GM23338 (cell line): ENCODE measurements at regions not wholly inside any gene's neighbourhood (a gene's known extent, or its start where the extent isn't known, plus 50 kb on each side); places are given as distances from the start of the nearest gene placed in this dataset.

Source experiments
- ATAC-seq: fragments of 200-7000 bp; cut with Tn5 transposase; 3 replicates; pipeline ENCODE4 v1.9.1; 2020
- DNase-seq: peaks from one replicate; pipeline ENCODE4 v3.0.0-alpha.2; 2015; ENCODE audit warnings: low spot score
- H2AFZ ChIP-seq: fragments of 200-600 bp; sonication (generic); 2 replicates; pipeline ENCODE4 v1.8.0; 2016; ENCODE audit warnings: antibody characterized with exemption, mild to moderate bottlenecking, moderate library complexity
- H3F3A ChIP-seq: fragments of 200-600 bp; sonication (generic); replicated peaks from 2 replicates; pipeline ENCODE4 v1.8.0; 2017; ENCODE audit warnings: antibody characterized with exemption, mixed run types, low read depth
- H3K27ac ChIP-seq: fragments of 200-600 bp; sonication (generic); 2 replicates; pipeline ENCODE4 v1.6.1; 2016; ENCODE audit warnings: low read depth
- H3K27me3 ChIP-seq: fragments of 200-600 bp; sonication (generic); 2 replicates; pipeline ENCODE4 v1.8.0; 2016; ENCODE audit warnings: mild to moderate bottlenecking, mixed run types, moderate library complexity; ENCODE audit not compliant: insufficient read depth
- H3K36me3 ChIP-seq: fragments of 200-600 bp; sonication (generic); 2 replicates; pipeline ENCODE4 v1.8.0; 2016; ENCODE audit warnings: mild to moderate bottlenecking; ENCODE audit not compliant: insufficient read depth
- H3K4me1 ChIP-seq: fragments of 200-600 bp; sonication (generic); 2 replicates; pipeline ENCODE4 v1.8.0; 2016; ENCODE audit warnings: mild to moderate bottlenecking, moderate library complexity; ENCODE audit not compliant: insufficient read depth
- H3K4me2 ChIP-seq: fragments of 200-600 bp; sonication (generic); 2 replicates; pipeline ENCODE4 v1.7.1; 2017; ENCODE audit warnings: mixed run types
- H3K4me3 ChIP-seq: fragments of 200-600 bp; sonication (generic); 2 replicates; pipeline ENCODE4 v1.6.1; 2016; ENCODE audit warnings: mixed run types
- H3K79me2 ChIP-seq: fragments of 200-600 bp; sonication (generic); replicated peaks from 2 replicates; pipeline ENCODE4 v1.8.0; 2017; ENCODE audit warnings: mild to moderate bottlenecking; ENCODE audit not compliant: insufficient read depth
- H3K9me2 ChIP-seq: fragments of 200-600 bp; sonication (generic); 2 replicates; pipeline ENCODE4 v1.8.0; 2017; ENCODE audit not compliant: insufficient read depth
- H4K20me1 ChIP-seq: fragments of 200-600 bp; sonication (generic); replicated peaks from 2 replicates; pipeline ENCODE4 v1.8.0; 2017; ENCODE audit warnings: mild to moderate bottlenecking; ENCODE audit not compliant: insufficient read depth
- H3K27ac Mint-ChIP-seq: 2 replicates; pipeline ENCODE4 v1.8.0; 2020; ENCODE audit warnings: inconsistent platforms, mild to moderate bottlenecking, moderate library complexity, mixed read lengths
- H3K27me3 Mint-ChIP-seq: 3 replicates; pipeline ENCODE4 v1.8.0; 2022; ENCODE audit warnings: low read depth, mild to moderate bottlenecking, moderate library complexity, mixed read lengths, inconsistent platforms; ENCODE audit not compliant: insufficient read depth, poor library complexity
- H3K36me3 Mint-ChIP-seq: 3 replicates; pipeline ENCODE4 v1.8.0; 2021; ENCODE audit warnings: low read depth, mild to moderate bottlenecking, inconsistent platforms, moderate library complexity, mixed read lengths
- H3K4me1 Mint-ChIP-seq: 3 replicates; pipeline ENCODE4 v1.8.0; 2020; ENCODE audit warnings: mild to moderate bottlenecking, inconsistent platforms, mixed read lengths
- H3K4me3 Mint-ChIP-seq: 3 replicates; pipeline ENCODE4 v1.8.0; 2021; ENCODE audit warnings: moderate library complexity, mild to moderate bottlenecking, inconsistent platforms, mixed read lengths
- H3K9me3 Mint-ChIP-seq: 3 replicates; pipeline ENCODE4 v1.8.0; 2020; ENCODE audit warnings: moderate library complexity, mild to moderate bottlenecking, inconsistent platforms, mixed read lengths
- CREB1 ChIP-seq: fragments of 250-450 bp; sonication (Bioruptor Pico); IDR thresholded peaks from 2 replicates; pipeline ENCODE4 v1.5.0; 2020; ENCODE audit warnings: low read depth, mild to moderate bottlenecking, moderate library complexity
- CTCF ChIP-seq, 2 experiments: fragments of 200-600 bp in 1 of 2; sonication (generic) in 1 of 2; conservative IDR thresholded peaks; 2 replicates each; pipeline versions ENCODE4 v1.5.1 to v1.6.1; 2016 to 2017; ENCODE audit warnings: antibody characterized with exemption in 2 of 2, low read depth in 2 of 2, mild to moderate bottlenecking in 2 of 2, moderate library complexity in 1 of 2
- ETS1 ChIP-seq: IDR thresholded peaks from 2 replicates; pipeline ENCODE4 v1.6.1; 2016; ENCODE audit warnings: antibody characterized with exemption
- EZH2 ChIP-seq: fragments of 200-600 bp; sonication (generic); IDR thresholded peaks from one replicate; pipeline ENCODE4 v1.8.0; 2017; ENCODE audit warnings: antibody characterized with exemption, mild to moderate bottlenecking, low read depth; ENCODE audit not compliant: unreplicated experiment
- EZH2phosphoT487 ChIP-seq: fragments of 200-600 bp; sonication (generic); IDR thresholded peaks from one replicate; pipeline ENCODE4 v1.8.1; 2018; ENCODE audit warnings: antibody characterized with exemption; ENCODE audit not compliant: unreplicated experiment
- JUNB ChIP-seq: IDR thresholded peaks from one replicate; pipeline ENCODE4 v1.6.1; 2016; ENCODE audit warnings: antibody characterized with exemption; ENCODE audit not compliant: unreplicated experiment
- NANOG ChIP-seq: IDR thresholded peaks from 2 replicates; pipeline ENCODE4 v1.6.1; 2016; ENCODE audit warnings: antibody characterized with exemption, borderline replicate concordance
- POLR2AphosphoS5 ChIP-seq: IDR thresholded peaks from 2 replicates; pipeline ENCODE4 v1.6.1; 2016; ENCODE audit warnings: antibody characterized with exemption, low read depth
- REST ChIP-seq: IDR thresholded peaks from one replicate; pipeline ENCODE4 v1.6.1; 2018; ENCODE audit warnings: antibody characterized with exemption; ENCODE audit not compliant: unreplicated experiment
- STAT1 ChIP-seq: IDR thresholded peaks from one replicate; pipeline ENCODE4 v1.6.1; 2016; ENCODE audit warnings: antibody characterized with exemption; ENCODE audit not compliant: unreplicated experiment
- ZNF114 ChIP-seq: fragments of 250-450 bp; sonication (Bioruptor Pico); IDR thresholded peaks from 2 replicates; pipeline ENCODE4 v1.5.0; 2020; ENCODE audit warnings: mild to moderate bottlenecking, moderate library complexity
- ZNF331 ChIP-seq: fragments of 250-450 bp; sonication (Bioruptor Pico); IDR thresholded peaks from 2 replicates; pipeline ENCODE4 v1.5.0; 2020; ENCODE audit warnings: low read depth, mild to moderate bottlenecking, moderate library complexity
- ZNF462 ChIP-seq: fragments of 250-450 bp; sonication (Bioruptor Pico); IDR thresholded peaks from 2 replicates; pipeline ENCODE4 v1.5.0; 2020; ENCODE audit warnings: mild to moderate bottlenecking, moderate library complexity

GRCh38 chr1:229941831-229942230, 125.2 kb upstream of the GALNT2 start:
- H3K27ac ChIP-seq: no peak overlapping the region
- ATAC-seq: no peak
- no peaks in the 10 kb centered on the region for H3K36me3 ChIP-seq
- H2AFZ ChIP-seq: no peak overlapping the region
- peaks cover 3% of the 10 kb centered on the region for H3K27me3 Mint-ChIP-seq
- no peak overlapping the region for H3K27ac Mint-ChIP-seq
- no peak for DNase-seq
- no peaks in the 10 kb centered on the region for H4K20me1 ChIP-seq
- H3K4me2 ChIP-seq: no peak overlapping the region
- no peak for TF ChIP-seq EZH2phosphoT487
- no peak for TF ChIP-seq STAT1
- no peak for TF ChIP-seq POLR2AphosphoS5
- no peak for TF ChIP-seq ETS1
- TF ChIP-seq ZNF114 (CRISPR knock-in tag): no peak
- no peak for TF ChIP-seq ZNF462 (CRISPR knock-in tag)
- no peak for TF ChIP-seq NANOG
- no peak for TF ChIP-seq ZNF331
- no peak for TF ChIP-seq JUNB
- TF ChIP-seq CTCF (conservative IDR thresholded peaks at IDR 0.05; ENCODE audit: low read depth in 2 of 2): no peak
- TF ChIP-seq CREB1 (CRISPR knock-in tag): no peak
- no peak for TF ChIP-seq REST
- no peak for TF ChIP-seq EZH2
- H3K4me3 Mint-ChIP-seq: no peak overlapping the region
- no peaks in the 10 kb centered on the region; the same call in 2 of the 3 replicates for H3K9me3 Mint-ChIP-seq
- no peaks in the 10 kb centered on the region for H3F3A ChIP-seq
- H3K9me2 ChIP-seq: no peaks in the 10 kb centered on the region
- H3K27me3 ChIP-seq: no peaks in the 10 kb centered on the region
- H3K79me2 ChIP-seq: no peaks in the 10 kb centered on the region
- no peaks in the 10 kb centered on the region for H3K36me3 Mint-ChIP-seq
- no peak overlapping the region for H3K4me3 ChIP-seq
- peaks cover 7% of the 10 kb centered on the region for H3K4me1 Mint-ChIP-seq
- no peaks in the 10 kb centered on the region for H3K4me1 ChIP-seq
